Natural killer cell (primary cell): ENCODE measurements at regions not wholly inside any gene's neighbourhood (a gene's known extent, or its start where the extent isn't known, plus 50 kb on each side); places are given as distances from the start of the nearest gene placed in this dataset.
A peak's percentile ranks its signal among the peaks of the same experiment; 100 is the strongest.
"Not testable (repeated sequence)": the region's sequence is repeated elsewhere in the genome, so short reads cannot be mapped to it uniquely, and the experiment has no call there.

Experiments
- ATAC-seq, 3 donors: fragments of 150-1000 bp in 2 of 3; fragments of 200-7000 bp in 1 of 3; cut with Tn5 transposase; 1 replicate in 1 of 3; 2 replicates in 2 of 3; pipeline ENCODE4 v1.10.0; 2021; ENCODE audit warnings: mild to moderate bottlenecking in 2 of 3, moderate library complexity in 2 of 3
- DNase-seq, 2 donors: peaks; one replicate each; pipeline versions ENCODE4 v3.0.0 to v3.0.0-alpha.2; 2013 to 2021; ENCODE audit warnings: mixed read lengths in 1 of 2
- H3K27ac ChIP-seq: one replicate; pipeline ENCODE4 v1.5.1; 2013; ENCODE audit warnings: mild to moderate bottlenecking, low read length
- H3K27me3 ChIP-seq: one replicate; pipeline ENCODE4 v1.6.1; 2013; ENCODE audit warnings: low read length; ENCODE audit not compliant: control insufficient read depth, insufficient read depth
- H3K36me3 ChIP-seq: one replicate; pipeline ENCODE4 v1.6.1; 2013; ENCODE audit warnings: low read length; ENCODE audit not compliant: control insufficient read depth, insufficient read depth
- H3K4me1 ChIP-seq: one replicate; pipeline ENCODE4 v1.6.1; 2013; ENCODE audit warnings: low read length; ENCODE audit not compliant: control insufficient read depth, insufficient read depth
- H3K4me3 ChIP-seq: one replicate; pipeline ENCODE4 v1.5.1; 2013; ENCODE audit warnings: low read length
- H3K9me3 ChIP-seq: one replicate; pipeline ENCODE4 v1.6.1; 2013; ENCODE audit warnings: low read length; ENCODE audit not compliant: control insufficient read depth, insufficient read depth
- H3K27ac Mint-ChIP-seq, 2 donors: one replicate each; pipeline ENCODE4 v1.8.0; 2022; ENCODE audit warnings: mild to moderate bottlenecking in 2 of 2, mixed read lengths in 2 of 2, moderate library complexity in 1 of 2
- H3K27me3 Mint-ChIP-seq, 2 donors: one replicate each; pipeline ENCODE4 v1.8.0; 2022; ENCODE audit warnings: low read depth in 2 of 2, mixed read lengths in 2 of 2
- H3K36me3 Mint-ChIP-seq: one replicate; pipeline ENCODE4 v1.8.0; 2022; ENCODE audit warnings: mixed read lengths
- H3K4me1 Mint-ChIP-seq, 2 donors: one replicate each; pipeline ENCODE4 v1.8.0; 2022; ENCODE audit warnings: mixed read lengths in 2 of 2
- H3K4me3 Mint-ChIP-seq: one replicate; pipeline ENCODE4 v1.8.0; 2022; ENCODE audit warnings: mild to moderate bottlenecking, moderate library complexity, mixed read lengths
- H3K9me3 Mint-ChIP-seq, 2 donors: one replicate each; pipeline ENCODE4 v1.8.0; 2022; ENCODE audit warnings: mixed read lengths in 2 of 2
- CTCF ChIP-seq: fragments of 200-600 bp; IDR thresholded peaks from one replicate; pipeline ENCODE4 v1.8.0; 2022; ENCODE audit warnings: antibody characterized with exemption
- WGBS: methylation state at CpG from one replicate; pipeline ENCODE4 v1.1.7; 2013; ENCODE audit warnings: missing lambda C conversion rate; ENCODE audit not compliant: insufficient coverage; 5-methylcytosine and 5-hydroxymethylcytosine counted together
- intact Hi-C: fragments of 100-400 bp; cut with micrococcal nuclease; formaldehyde crosslinking; loops from one replicate; pipeline ENCODE4 v1.14.2; 2022

GRCh38 chr16:27600381-27600780 is 50.4 kb downstream of the KATNIP start:
- Mint-ChIP-seq H3K36me3 (no peaks in the 10 kb centered on the region), H3K27me3 (no peaks in the 10 kb centered on the region), H3K4me1 (peaks cover 0 to 4% of the 10 kb centered on the region in 2 donors), H3K4me3 (no peak overlapping the region), H3K9me3 (no peaks in the 10 kb centered on the region), H3K27ac (no peak overlapping the region)
- Histone ChIP-seq H3K27ac (no peak overlapping the region), H3K4me3 (no peak overlapping the region), H3K36me3 (no peaks in the 10 kb centered on the region), H3K4me1 (no peaks in the 10 kb centered on the region), H3K27me3 (no peaks in the 10 kb centered on the region), H3K9me3 (no peaks in the 10 kb centered on the region)
- no peak for ATAC-seq
- no peak for DNase-seq
- WGBS: 88% methylated on average over 6 of the region's 6 CpGs
- intact Hi-C loops: no loop called here
- no peak for TF ChIP-seq CTCF

GRCh38 chr16:27602103-27602502 is 52.2 kb downstream of the KATNIP start:
- no peak for DNase-seq
- no peak for TF ChIP-seq CTCF
- Histone ChIP-seq H3K4me1 (no peaks in the 10 kb centered on the region), H3K27me3 (no peaks in the 10 kb centered on the region), H3K4me3 (no peak overlapping the region), H3K9me3 (no peaks in the 10 kb centered on the region), H3K36me3 (no peaks in the 10 kb centered on the region), H3K27ac (no peak overlapping the region)
- H3K27me3 Mint-ChIP-seq: no peaks in the 10 kb centered on the region
- intact Hi-C loops: no loop called here
- no peaks in the 10 kb centered on the region for H3K36me3 Mint-ChIP-seq
- no peak for ATAC-seq
- no peak overlapping the region for H3K27ac Mint-ChIP-seq
- H3K9me3 Mint-ChIP-seq: no peaks in the 10 kb centered on the region
- H3K4me3 Mint-ChIP-seq: no peak overlapping the region
- WGBS: 88% methylated on average over 4 of the region's 4 CpGs
- H3K4me1 Mint-ChIP-seq: peaks cover 0 to 4% of the 10 kb centered on the region in 2 donors

DNA sequence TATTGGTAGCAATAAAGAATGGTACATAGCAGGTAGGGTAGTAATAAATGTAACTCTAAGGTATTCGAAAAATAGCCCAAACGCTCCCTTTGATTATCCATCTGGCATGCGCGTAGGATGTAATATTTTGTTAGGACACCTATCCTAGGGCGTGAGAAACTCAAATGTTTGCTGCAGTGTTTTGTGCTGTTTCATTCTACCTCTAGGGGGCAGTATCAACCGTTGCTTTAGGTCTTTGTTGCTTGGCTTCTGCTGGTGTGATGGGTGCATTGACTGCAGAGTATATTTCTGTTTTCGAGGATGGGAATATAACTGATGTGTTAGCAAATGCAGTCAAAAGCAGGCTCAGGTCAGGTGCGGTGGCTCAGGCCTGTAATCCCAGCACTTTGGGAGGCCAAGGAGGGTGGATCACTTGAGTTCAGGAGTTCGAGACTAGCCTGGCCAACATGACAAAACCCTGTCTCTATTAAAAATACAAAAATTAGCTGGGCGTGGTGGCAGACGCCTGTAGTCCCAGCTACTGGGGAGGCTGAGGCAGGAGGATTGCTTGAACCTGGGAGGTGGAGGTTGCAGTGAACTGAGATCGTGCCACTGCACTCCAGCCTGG is 55.7 kb downstream of the KATNIP start:
- not testable (repeated sequence) for H3K4me1 ChIP-seq, H3K27ac ChIP-seq, ATAC-seq, H3K36me3 ChIP-seq, H3K36me3 Mint-ChIP-seq, H3K4me3 ChIP-seq, H3K4me1 Mint-ChIP-seq, H3K4me3 Mint-ChIP-seq, H3K27me3 Mint-ChIP-seq, H3K27me3 ChIP-seq, H3K9me3 ChIP-seq, H3K9me3 Mint-ChIP-seq, H3K27ac Mint-ChIP-seq
- peak in 1 of 2 donors; percentile 40 for DNase-seq
- peak; percentile 41 for TF ChIP-seq CTCF
- intact Hi-C loops: loop anchor here (5.0 kb wide), 1 partner anchor 467 kb away; no protein-coding TSS in a partner anchor
- 82% methylated on average over 12 of the region's 12 CpGs for WGBS

- TF ChIP-seq CTCF: no peak
- H3K27ac Mint-ChIP-seq: no peak overlapping the region
- no peak overlapping the region for H3K27ac ChIP-seq
- no peaks in the 10 kb centered on the region for H3K27me3 ChIP-seq
- 93% methylated on average over 5 of the region's 5 CpGs for WGBS
- no peaks in the 10 kb centered on the region for H3K9me3 ChIP-seq
- ATAC-seq: no peak
- H3K4me3 Mint-ChIP-seq: no peak overlapping the region
- no peaks in the 10 kb centered on the region for H3K27me3 Mint-ChIP-seq
- no peak for DNase-seq
- no peaks in the 10 kb centered on the region for H3K4me1 ChIP-seq
- intact Hi-C loops: no loop called here
- no peaks in the 10 kb centered on the region for H3K4me1 Mint-ChIP-seq
- no peak overlapping the region for H3K4me3 ChIP-seq
- no peaks in the 10 kb centered on the region for H3K36me3 ChIP-seq
- H3K36me3 Mint-ChIP-seq: no peaks in the 10 kb centered on the region
- H3K9me3 Mint-ChIP-seq: no peaks in the 10 kb centered on the region
Measured at GRCh38 chr16:27611340-27611739, 61.4 kb downstream of the KATNIP start.
